Ecto neural progenitor cell (in vitro differentiated cells): ENCODE measurements at regions not wholly inside any gene's neighbourhood (a gene's known extent, or its start where the extent isn't known, plus 50 kb on each side); places are given as distances from the start of the nearest gene placed in this dataset.
"Not testable (repeated sequence)": the region's sequence is repeated elsewhere in the genome, so short reads cannot be mapped to it uniquely, and the experiment has no call there.

Source experiments
- DNase-seq: peaks from one replicate; pipeline ENCODE4 v3.0.0-alpha.2; 2018; ENCODE audit warnings: low spot score

- DNase-seq: no peak
Measured at GRCh38 chr4:123159479-123159878, 237.1 kb upstream of the NUDT6 start.

DNA sequence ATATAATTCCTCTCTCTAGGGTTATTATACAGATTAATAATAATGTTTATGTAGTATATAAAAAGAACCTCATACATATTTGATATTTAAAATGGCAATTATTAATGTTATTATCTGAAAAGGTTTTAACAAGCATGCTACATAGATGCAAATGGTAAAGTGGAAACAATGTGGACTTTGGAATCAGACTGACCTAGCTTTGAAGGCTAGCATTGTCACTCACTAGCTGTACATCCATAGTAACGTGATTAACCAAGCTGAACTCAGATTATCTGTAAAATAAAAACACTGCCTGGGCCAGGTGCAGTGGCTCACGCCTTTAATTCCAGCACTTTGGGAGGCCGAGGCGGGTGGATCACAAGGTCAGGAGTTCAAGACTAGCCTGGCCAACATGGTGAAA, 233.7 kb upstream of the SPRY1 start:
- no peak for DNase-seq

- no peak for DNase-seq
Measured at GRCh38 chr4:123163501-123163900, 233.1 kb upstream of the SPRY1 start.

GRCh38 chr4:123166023-123166422, 230.6 kb upstream of the SPRY1 start:
- no peak for DNase-seq

- no peak for DNase-seq
Measured at GRCh38 chr4:123167931-123168330, 228.7 kb upstream of the SPRY1 start.

DNA sequence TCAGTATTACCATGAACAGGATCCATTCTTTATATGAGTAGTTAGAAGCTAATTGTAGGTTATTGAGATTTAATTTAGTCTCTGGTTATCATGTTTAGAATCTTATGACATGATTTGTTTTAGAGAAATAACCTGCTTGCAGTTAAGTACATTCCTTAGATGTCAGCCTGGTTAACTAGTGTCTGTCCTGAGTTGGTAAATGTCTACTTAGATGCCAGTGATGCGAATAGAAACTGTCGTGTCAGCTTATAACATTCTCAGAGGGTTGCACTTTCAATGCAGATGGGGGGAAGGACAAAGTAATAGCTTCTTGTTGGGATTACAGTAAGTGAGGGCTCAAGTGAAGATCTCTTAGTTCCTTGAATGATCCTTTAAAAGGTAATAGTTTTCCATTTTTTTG, 227.8 kb upstream of the SPRY1 start:
- DNase-seq: no peak

DNA sequence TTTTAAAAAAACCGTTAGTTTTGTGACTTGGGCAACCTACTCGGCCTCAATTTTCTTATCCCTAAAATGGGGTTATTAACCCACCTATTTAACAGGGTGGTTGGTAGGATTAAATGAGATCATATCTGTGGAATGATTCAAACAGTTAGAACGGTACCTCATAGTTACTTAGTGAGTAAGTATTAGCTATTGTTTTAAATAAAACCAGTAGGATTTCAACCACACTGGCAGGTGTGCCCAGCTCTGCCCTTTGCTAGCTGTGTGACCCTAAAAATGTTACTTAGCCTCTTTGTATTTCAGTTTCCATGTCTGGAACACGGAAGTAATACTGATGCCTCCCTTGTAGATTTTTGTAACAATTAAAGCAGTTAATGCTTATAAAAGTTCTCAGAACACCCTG, 225.8 kb upstream of the SPRY1 start:
- DNase-seq: no peak

GRCh38 chr4:123176605-123177004, 220.0 kb upstream of the SPRY1 start:
- DNase-seq: no peak

- DNase-seq: no peak
Measured at GRCh38 chr4:123182289-123182688, 214.3 kb upstream of the SPRY1 start.

- DNase-seq: no peak
Measured at GRCh38 chr4:123183308-123183707, 213.3 kb upstream of the SPRY1 start.

- DNase-seq: not testable (repeated sequence)
Measured at GRCh38 chr4:123183754-123184153, 212.8 kb upstream of the SPRY1 start.

DNA sequence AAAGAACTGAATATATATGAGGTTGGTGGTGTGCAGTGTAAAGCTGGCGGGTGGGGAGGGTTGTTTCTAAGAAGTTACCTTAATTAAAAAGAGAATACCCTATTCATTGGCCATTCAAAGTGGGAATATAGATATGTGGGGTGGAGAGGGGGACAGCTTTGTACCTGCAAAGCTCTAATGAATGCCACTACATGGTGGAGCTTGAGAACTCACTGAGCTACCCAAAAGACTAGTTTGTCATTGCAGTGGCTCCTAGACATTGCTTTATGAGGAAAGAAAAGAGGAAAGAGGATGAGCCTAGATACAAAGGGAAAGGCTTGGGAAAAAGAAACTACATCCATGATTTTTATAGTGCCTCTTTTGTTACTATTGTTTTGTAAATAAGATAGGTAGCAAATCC, 209.9 kb upstream of the SPRY1 start:
- DNase-seq: no peak

DNA sequence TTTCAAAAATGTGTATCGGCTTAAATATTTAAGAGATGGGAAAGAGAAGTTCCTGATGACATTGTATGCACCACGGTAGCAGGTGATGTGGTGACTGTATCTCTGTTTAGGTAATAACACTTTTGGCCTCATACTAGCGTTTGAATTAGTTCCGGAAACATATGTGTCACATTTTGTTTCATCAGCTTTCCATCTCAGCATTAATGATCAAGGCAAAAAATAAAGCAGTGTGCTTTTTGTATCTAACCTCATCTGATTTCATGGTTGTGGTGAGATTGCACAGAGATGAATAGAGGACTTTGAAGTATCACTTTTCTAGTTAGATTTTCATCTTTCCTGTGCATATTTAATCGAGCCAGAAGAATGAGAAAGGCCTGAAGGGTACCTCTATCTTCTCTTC, 206.4 kb upstream of the SPRY1 start:
- no peak for DNase-seq

DNA sequence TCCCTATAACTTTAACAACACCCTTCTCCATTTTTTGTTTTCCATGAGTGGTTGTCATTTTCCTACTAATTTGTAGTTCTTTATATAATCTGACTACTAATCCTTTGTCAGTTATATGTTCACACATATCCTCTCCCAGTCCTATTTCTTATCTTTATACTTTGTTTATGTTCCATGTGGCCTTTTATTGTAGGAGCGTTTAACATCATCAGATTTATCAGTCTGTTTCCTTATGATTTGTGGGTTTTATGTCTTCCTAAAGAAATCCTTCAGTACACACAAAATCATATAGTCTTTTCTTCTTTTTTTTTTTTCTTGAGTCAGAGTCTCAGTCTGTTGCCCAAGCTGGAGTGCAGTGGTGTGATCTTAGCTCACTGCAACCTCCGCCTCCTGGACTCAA, 204.9 kb upstream of the SPRY1 start:
- DNase-seq: no peak

DNA sequence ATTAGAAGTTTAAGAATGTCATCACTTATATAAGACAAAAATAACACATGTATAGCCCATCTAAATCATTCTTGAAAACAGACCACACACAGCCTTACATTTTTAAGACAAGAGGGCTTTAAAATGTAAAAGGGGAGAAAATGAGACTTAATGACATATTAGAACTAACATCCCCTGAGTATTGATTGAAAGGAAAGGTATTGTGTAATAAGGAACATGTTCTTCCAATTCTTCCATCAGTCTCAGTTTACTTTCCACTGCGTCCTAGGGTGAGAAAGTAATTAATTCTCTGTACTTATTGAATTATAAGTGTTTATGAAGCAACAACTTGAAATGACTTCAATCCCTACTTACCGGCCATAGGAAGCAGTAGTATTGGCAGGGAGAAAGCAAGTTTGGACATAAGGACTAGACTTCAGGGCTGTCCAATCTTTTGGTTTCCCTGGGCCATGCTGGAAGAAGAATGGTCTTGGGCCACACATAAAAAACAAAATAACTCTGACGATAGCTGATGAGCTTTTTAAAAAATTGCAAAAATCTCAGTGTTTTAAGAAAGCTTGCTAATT, 202.7 kb upstream of the SPRY1 start:
- DNase-seq: no peak

DNA sequence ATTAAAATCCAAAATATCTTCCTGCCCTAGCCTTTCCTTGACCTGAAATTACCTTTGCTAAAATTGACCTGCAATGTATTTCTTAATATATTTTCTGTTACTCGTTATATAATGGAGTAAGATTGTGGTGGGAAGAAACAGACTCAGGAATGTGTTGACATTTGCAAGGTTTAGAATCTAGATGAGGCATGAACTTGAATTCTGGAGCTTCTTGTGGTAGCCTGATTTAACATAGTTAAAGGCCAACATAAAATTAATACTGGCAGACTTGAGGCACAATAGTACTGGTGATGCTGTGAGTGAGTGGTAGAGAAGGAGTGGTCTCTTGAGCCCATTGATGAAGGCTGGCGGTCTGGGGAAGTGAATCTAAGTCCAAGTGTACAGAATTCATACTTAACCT, 197.9 kb upstream of the SPRY1 start:
- DNase-seq: no peak

DNA sequence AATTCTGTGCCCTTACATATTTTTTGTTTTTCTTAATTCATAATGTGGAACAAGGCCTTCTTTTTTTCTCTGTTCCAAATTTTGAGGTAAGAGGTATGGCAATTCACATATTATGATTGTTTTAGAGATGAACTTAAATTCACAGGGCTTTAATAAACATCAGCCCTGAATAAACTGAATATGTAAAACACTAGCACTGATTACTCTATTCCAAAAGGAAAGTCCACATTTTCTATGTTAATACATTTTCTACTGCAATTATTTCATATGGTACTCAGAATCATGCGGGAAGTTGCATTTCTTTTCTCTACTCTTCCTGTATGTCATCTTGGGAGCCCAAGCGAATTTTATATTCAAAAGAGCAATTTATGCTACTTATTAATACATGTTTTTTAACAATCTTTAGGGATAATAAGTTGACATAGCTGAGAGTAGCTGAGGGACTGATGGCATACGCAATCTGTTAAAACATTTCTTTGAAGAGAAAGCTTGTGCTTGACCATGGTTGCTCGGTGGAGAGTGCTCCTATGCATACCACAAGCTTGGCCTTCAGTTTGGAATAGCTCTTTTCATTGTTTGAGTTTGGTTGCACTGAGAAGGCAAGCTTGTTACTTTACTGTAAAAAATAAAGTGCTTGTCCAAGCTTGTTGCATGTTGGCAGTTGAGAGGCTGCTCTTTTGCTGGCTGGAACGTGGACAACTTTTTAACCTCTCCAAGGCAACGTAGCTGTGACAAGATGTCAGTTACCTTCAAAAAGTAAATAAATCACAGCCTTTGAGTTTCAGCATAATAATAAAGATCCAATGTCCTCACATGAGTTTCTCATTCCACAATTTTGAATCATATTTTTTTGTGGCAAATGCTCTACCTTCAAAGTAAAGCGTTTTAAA, 196.3 kb upstream of the SPRY1 start:
- DNase-seq: no peak

GRCh38 chr4:123204737-123205136, 191.9 kb upstream of the SPRY1 start:
- DNase-seq: no peak

DNA sequence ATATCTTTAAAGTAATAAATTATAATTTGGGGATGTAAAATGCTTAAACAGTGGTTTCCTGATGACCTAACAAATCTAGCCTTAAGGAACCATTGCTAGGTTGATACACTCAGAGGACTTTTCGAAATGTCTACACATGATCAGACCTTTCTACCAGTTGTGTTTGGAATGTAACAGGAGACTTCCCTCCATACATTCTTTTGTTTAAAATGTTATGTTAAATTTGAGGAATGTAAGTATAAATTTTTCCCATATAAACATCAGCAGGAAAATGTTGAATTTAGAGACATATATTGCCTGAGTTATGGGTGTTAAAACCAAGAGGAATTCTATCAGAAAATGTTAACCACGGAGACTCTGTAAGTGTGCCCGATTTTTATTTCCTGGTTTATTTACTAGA, 190.6 kb upstream of the SPRY1 start:
- no peak for DNase-seq

DNA sequence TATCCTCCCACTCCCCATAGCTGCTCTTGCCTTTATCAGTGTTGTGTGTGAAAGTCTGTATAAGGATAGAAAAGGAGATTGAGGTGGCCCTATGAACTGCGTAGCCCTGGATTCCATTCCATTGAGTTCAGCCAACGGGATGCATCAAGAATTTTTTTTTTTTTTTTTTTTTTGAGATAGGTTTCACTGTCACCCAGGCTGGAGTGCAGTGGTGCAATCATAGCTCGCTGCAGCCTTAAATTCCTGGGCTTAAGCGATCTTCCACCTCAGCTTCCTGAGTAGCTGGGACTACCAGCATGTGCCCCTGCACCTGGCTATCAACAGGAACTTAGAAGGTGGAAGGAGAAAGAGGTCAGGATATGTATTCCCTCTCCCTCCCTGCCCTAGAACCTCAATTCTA, 187.2 kb upstream of the SPRY1 start:
- no peak for DNase-seq

GRCh38 chr4:123215536-123215935, 181.1 kb upstream of the SPRY1 start:
- no peak for DNase-seq

DNA sequence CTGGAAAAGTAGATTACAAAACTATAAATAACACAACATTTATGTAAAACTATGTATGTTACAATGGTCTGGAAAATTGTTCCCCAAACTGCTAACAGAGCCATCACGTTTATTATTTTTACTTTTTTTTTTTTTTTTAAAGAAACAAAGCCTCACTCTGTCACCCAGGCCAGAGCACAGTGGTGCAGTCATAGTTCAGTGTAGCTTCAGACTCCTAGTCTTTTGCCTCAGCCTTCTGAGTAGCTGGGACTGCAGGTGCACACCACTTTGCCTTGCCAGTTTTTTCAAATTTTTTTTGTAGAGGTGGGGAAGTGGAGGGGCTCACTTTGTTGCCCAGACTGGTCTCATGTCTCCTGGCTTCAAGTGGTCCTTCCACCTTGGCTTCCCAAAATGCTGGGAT, 180.1 kb upstream of the SPRY1 start:
- DNase-seq: no peak

- no peak for DNase-seq
Measured at GRCh38 chr4:123216946-123217345, 179.6 kb upstream of the SPRY1 start.

DNA sequence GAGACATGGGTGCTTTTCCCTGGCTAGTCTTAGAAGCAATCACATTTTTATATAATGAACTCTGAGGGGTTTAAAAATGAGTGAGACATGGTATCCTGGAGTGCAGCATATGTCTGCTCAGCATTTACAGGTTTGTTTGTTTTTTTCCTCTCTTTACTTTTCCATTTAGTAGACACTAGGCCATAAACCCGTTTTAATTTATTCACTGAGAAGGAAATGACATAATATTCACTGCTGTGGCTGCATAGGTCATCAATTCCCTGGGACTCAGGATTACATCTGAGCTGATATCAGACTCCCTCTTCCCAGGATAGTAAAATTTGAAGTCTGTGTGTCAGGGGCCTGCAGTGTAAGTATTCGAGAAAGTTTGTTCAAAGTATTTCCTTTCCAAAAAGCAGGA, 178.9 kb upstream of the SPRY1 start:
- no peak for DNase-seq
